KMS-11 (cell line): ENCODE measurements at regions not wholly inside any gene's neighbourhood (a gene's known extent, or its start where the extent isn't known, plus 50 kb on each side); places are given as distances from the start of the nearest gene placed in this dataset.

ENCODE experiments used
- H2AFZ ChIP-seq: fragments of 200-600 bp; sonication (generic); 2 replicates; pipeline ENCODE4 v1.6.1; 2016; ENCODE audit warnings: antibody characterized with exemption, mixed run types, low read depth
- H3K27ac ChIP-seq: fragments of 200-600 bp; sonication (generic); 2 replicates; pipeline ENCODE4 v1.6.1; 2016; ENCODE audit warnings: mild to moderate bottlenecking, mixed run types
- H3K27me3 ChIP-seq: fragments of 200-600 bp; sonication (generic); 2 replicates; pipeline ENCODE4 v1.6.1; 2017; ENCODE audit warnings: mild to moderate bottlenecking, low read depth, mixed run types, moderate library complexity; ENCODE audit not compliant: insufficient read depth
- H3K36me3 ChIP-seq: fragments of 200-600 bp; sonication (generic); 2 replicates; pipeline ENCODE4 v1.6.1; 2017; ENCODE audit warnings: mild to moderate bottlenecking, mixed run types; ENCODE audit not compliant: insufficient read depth
- H3K4me1 ChIP-seq: fragments of 200-600 bp; sonication (generic); 2 replicates; pipeline ENCODE4 v1.6.1; 2016; ENCODE audit warnings: mild to moderate bottlenecking, low read depth, mixed run types; ENCODE audit not compliant: poor library complexity, severe bottlenecking
- H3K4me2 ChIP-seq: fragments of 200-600 bp; sonication (generic); 2 replicates; pipeline ENCODE4 v1.7.0; 2016; ENCODE audit warnings: mild to moderate bottlenecking, mixed run types
- H3K4me3 ChIP-seq: fragments of 200-600 bp; sonication (generic); IDR thresholded peaks from 2 replicates; pipeline ENCODE4 v1.6.1; 2017; ENCODE audit warnings: low read depth, low read length, mixed read lengths; ENCODE audit not compliant: insufficient read depth
- H3K79me2 ChIP-seq: fragments of 200-600 bp; sonication (generic); 2 replicates; pipeline ENCODE4 v1.6.1; 2016; ENCODE audit warnings: low read depth, mixed run types; ENCODE audit not compliant: insufficient read depth
- H3K9ac ChIP-seq: fragments of 200-600 bp; sonication (generic); 2 replicates; pipeline ENCODE4 v1.6.1; 2016; ENCODE audit warnings: mild to moderate bottlenecking, mixed run types
- H4K20me1 ChIP-seq: fragments of 200-600 bp; sonication (generic); 2 replicates; pipeline ENCODE4 v1.6.1; 2016; ENCODE audit warnings: mild to moderate bottlenecking, mixed run types; ENCODE audit not compliant: insufficient read depth
- CTCF ChIP-seq: fragments of 200-600 bp; sonication (generic); conservative IDR thresholded peaks from 2 replicates; pipeline ENCODE4 v1.6.1; 2017; ENCODE audit warnings: low read depth, mild to moderate bottlenecking, antibody characterized with exemption, low read length, moderate library complexity, mixed read lengths

GRCh38 chr14:98366429-98366828, 905.6 kb downstream of the BCL11B start:
- Histone ChIP-seq H3K4me2 (no peak overlapping the region), H3K4me3 (no peak overlapping the region), H3K27ac (no peak overlapping the region), H3K36me3 (no peaks in the 10 kb centered on the region), H4K20me1 (no peaks in the 10 kb centered on the region), H3K27me3 (no peaks in the 10 kb centered on the region), H3K4me1 (no peaks in the 10 kb centered on the region), H2AFZ (no peak overlapping the region), H3K9ac (no peak overlapping the region), H3K79me2 (no peaks in the 10 kb centered on the region)
- TF ChIP-seq CTCF = no peak

GRCh38 chr14:98368221-98368620, 903.8 kb downstream of the BCL11B start:
- Histone ChIP-seq H3K27me3 (no peaks in the 10 kb centered on the region), H4K20me1 (no peaks in the 10 kb centered on the region), H3K36me3 (no peaks in the 10 kb centered on the region), H3K4me3 (no peak overlapping the region), H3K9ac (no peak overlapping the region), H3K79me2 (no peaks in the 10 kb centered on the region), H3K4me2 (no peak overlapping the region), H3K4me1 (no peaks in the 10 kb centered on the region), H2AFZ (no peak overlapping the region), H3K27ac (no peak overlapping the region)
- TF ChIP-seq CTCF = no peak

- Histone ChIP-seq H3K4me3 (no peak overlapping the region), H3K36me3 (no peaks in the 10 kb centered on the region), H3K27ac (no peak overlapping the region), H3K27me3 (no peaks in the 10 kb centered on the region), H3K9ac (no peak overlapping the region), H3K4me1 (no peaks in the 10 kb centered on the region), H3K4me2 (no peak overlapping the region), H4K20me1 (no peaks in the 10 kb centered on the region), H3K79me2 (no peaks in the 10 kb centered on the region), H2AFZ (no peak overlapping the region)
- TF ChIP-seq CTCF = no peak
These were observed 903.1 kb downstream of the BCL11B start for GRCh38 chr14:98368916-98369315.

- Histone ChIP-seq H4K20me1 (no peaks in the 10 kb centered on the region), H3K4me1 (no peaks in the 10 kb centered on the region), H3K4me2 (no peak overlapping the region), H3K4me3 (no peak overlapping the region), H3K27ac (no peak overlapping the region), H2AFZ (no peak overlapping the region), H3K36me3 (no peaks in the 10 kb centered on the region), H3K9ac (no peak overlapping the region), H3K27me3 (no peaks in the 10 kb centered on the region), H3K79me2 (no peaks in the 10 kb centered on the region)
- no peak for TF ChIP-seq CTCF
These were observed 902.7 kb downstream of the BCL11B start for GRCh38 chr14:98369344-98369743.

GRCh38 chr14:98370352-98370751, 901.6 kb downstream of the BCL11B start:
- no peak overlapping the region for H3K4me2 ChIP-seq
- H3K27me3 ChIP-seq = no peaks in the 10 kb centered on the region
- H2AFZ ChIP-seq = no peak overlapping the region
- no peaks in the 10 kb centered on the region for H3K79me2 ChIP-seq
- no peak overlapping the region for H3K9ac ChIP-seq
- no peak overlapping the region for H3K4me3 ChIP-seq
- no peaks in the 10 kb centered on the region for H3K4me1 ChIP-seq
- TF ChIP-seq CTCF = no peak
- H3K27ac ChIP-seq = no peak overlapping the region
- H3K36me3 ChIP-seq = no peaks in the 10 kb centered on the region
- no peaks in the 10 kb centered on the region for H4K20me1 ChIP-seq
